Nephron (organoid): ENCODE measurements at regions not wholly inside any gene's neighbourhood (a gene's known extent, or its start where the extent isn't known, plus 50 kb on each side); places are given as distances from the start of the nearest gene placed in this dataset.

Source experiments
- H3K27ac Mint-ChIP-seq, 3 experiments: 2 replicates each; pipeline ENCODE4 v1.8.0; 2020; ENCODE audit warnings: mixed read lengths in 3 of 3, mild to moderate bottlenecking in 2 of 3, moderate library complexity in 1 of 3
- H3K27me3 Mint-ChIP-seq: 2 replicates; pipeline ENCODE4 v1.8.0; 2021; ENCODE audit warnings: low read depth, mild to moderate bottlenecking, moderate library complexity, mixed read lengths
- H3K36me3 Mint-ChIP-seq: 2 replicates; pipeline ENCODE4 v1.8.0; 2020; ENCODE audit warnings: low read depth, mixed read lengths
- H3K4me1 Mint-ChIP-seq: 2 replicates; pipeline ENCODE4 v1.8.0; 2020; ENCODE audit warnings: mixed read lengths
- H3K4me3 Mint-ChIP-seq, 3 experiments: 2 replicates each; pipeline ENCODE4 v1.8.0; 2020; ENCODE audit warnings: mild to moderate bottlenecking in 3 of 3, mixed read lengths in 3 of 3, moderate library complexity in 2 of 3
- H3K9me3 Mint-ChIP-seq: 2 replicates; pipeline ENCODE4 v1.8.0; 2020; ENCODE audit warnings: mixed read lengths
- TF ChIP-seq, protein P1 (sequence below), 3 experiments: fragments of 200-600 bp; sonication (generic); IDR thresholded peaks; one replicate each; pipeline ENCODE4 v1.5.0; 2021; ENCODE audit warnings: antibody characterized with exemption in 3 of 3; ENCODE audit not compliant: unreplicated experiment in 3 of 3

GRCh38 chr7:21359163-21359562, 68.7 kb upstream of the SP4 start:
- Mint-ChIP-seq H3K4me3 (no peak overlapping the region), H3K27ac (no peak overlapping the region), H3K4me1 (no peaks in the 10 kb centered on the region), H3K36me3 (no peaks in the 10 kb centered on the region), H3K27me3 (no peaks in the 10 kb centered on the region), H3K9me3 (no peaks in the 10 kb centered on the region)
- TF ChIP-seq, protein P1, sequence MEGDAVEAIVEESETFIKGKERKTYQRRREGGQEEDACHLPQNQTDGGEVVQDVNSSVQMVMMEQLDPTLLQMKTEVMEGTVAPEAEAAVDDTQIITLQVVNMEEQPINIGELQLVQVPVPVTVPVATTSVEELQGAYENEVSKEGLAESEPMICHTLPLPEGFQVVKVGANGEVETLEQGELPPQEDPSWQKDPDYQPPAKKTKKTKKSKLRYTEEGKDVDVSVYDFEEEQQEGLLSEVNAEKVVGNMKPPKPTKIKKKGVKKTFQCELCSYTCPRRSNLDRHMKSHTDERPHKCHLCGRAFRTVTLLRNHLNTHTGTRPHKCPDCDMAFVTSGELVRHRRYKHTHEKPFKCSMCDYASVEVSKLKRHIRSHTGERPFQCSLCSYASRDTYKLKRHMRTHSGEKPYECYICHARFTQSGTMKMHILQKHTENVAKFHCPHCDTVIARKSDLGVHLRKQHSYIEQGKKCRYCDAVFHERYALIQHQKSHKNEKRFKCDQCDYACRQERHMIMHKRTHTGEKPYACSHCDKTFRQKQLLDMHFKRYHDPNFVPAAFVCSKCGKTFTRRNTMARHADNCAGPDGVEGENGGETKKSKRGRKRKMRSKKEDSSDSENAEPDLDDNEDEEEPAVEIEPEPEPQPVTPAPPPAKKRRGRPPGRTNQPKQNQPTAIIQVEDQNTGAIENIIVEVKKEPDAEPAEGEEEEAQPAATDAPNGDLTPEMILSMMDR (IDR thresholded peaks at IDR 0.05; ENCODE audit: unreplicated experiment in 3 of 3): no peak

DNA sequence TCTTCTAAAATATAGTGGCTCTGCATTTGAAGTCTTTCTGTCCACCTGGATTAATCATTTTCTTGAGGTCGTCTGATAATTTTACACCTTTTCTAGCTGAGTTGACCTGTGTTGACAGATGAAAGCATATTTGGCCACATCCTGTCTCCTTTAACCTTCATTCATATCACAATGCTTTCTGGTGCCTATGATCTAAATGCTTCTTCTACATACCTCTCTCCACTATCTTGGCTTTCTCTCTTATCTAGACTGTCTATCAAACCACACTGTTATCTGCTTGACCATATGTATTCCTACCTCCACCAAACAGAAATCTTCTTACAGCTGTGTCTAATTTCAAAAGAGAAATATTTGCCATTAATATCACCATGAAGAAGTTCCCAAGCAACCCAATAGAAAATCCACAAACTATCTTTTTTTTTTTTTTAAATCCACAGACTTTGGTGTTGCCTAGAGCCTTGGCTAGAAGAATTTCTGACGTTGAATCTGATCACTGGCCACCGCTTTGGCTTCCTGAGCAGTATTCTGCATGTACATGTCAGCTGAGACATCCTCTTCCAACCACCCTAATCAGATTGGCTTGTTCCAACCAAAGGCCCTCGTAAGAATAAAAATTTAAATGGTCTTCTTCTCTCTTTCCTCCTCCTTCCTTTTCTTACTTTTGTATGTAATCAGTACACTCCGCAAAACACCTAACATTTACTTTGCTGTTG, 66.3 kb upstream of the SP4 start:
- Mint-ChIP-seq H3K4me3 (no peak overlapping the region), H3K36me3 (no peaks in the 10 kb centered on the region)

DNA sequence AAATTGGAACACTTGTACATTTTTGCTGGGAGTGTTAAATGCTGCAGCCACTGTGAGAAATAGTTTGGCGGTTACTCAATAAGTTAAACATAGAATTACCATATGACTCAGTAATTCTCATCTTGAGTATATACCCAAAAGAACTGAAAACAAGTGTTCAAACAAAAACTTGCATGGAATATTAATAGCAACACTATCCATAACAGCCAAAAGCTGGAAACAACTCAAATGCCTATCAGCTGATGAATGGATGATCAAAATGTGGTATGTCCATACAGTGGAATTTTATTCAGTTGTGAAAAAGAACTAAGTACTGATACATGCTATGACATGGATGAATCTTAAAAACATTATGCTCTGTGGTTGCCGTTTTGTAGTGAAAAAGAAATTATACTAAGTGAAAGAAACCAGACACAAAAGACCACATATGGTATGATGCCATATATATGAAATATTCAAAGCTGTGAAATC, 63.0 kb upstream of the SP4 start:
- Mint-ChIP-seq H3K4me1 (no peaks in the 10 kb centered on the region), H3K27me3 (no peaks in the 10 kb centered on the region), H3K36me3 (no peaks in the 10 kb centered on the region), H3K27ac (no peak overlapping the region), H3K9me3 (no peaks in the 10 kb centered on the region), H3K4me3 (no peak overlapping the region)
- TF ChIP-seq, protein P1 (IDR thresholded peaks at IDR 0.05; ENCODE audit: unreplicated experiment in 3 of 3): no peak

More for the DNA sequence above, 66.3 kb upstream of the SP4 start:
- H3K27me3 Mint-ChIP-seq: no peaks in the 10 kb centered on the region
- H3K27ac Mint-ChIP-seq: no peak overlapping the region
- no peaks in the 10 kb centered on the region for H3K9me3 Mint-ChIP-seq
- TF ChIP-seq, protein P1 (IDR thresholded peaks at IDR 0.05; ENCODE audit: unreplicated experiment in 3 of 3): no peak
- H3K4me1 Mint-ChIP-seq: no peaks in the 10 kb centered on the region

DNA sequence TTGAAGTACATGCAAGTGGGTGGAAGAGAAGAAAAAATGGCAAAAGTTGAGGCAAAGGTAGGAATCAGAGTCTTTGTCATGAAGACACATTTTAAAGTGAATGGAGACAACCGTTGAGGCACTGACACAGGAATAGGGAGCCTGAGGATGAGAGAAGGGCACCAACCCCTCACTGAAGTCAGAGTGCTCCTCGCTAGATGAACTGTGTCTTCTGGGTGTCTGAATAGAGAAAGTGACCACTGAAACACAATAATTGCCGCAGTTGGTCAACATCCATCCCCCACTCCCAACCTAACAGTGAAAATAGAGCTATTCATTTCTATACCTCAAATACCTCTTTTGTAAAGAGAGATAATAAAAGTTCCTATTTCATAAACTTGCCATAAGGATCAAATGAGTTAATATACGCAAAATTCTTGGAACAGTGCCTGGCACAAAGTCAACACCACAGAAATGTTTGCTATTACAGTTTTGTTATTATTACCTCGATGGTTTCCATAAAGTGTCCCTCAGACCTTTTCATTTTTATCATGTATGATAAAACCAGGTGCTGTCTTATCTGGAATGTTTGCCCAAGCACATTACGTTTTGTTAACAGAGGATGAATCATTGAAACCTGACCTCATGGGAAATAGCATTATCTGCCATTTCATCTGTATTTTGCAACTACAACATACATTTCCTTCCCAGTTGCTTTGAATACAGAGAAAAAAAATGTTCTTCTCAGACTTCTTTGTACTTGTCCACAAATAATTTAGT, 61.8 kb upstream of the SP4 start:
- H3K4me3 Mint-ChIP-seq: no peak overlapping the region
- no peaks in the 10 kb centered on the region for H3K27me3 Mint-ChIP-seq
- H3K36me3 Mint-ChIP-seq: no peaks in the 10 kb centered on the region
- TF ChIP-seq, protein P1 (IDR thresholded peaks at IDR 0.05; ENCODE audit: unreplicated experiment in 3 of 3): no peak
- no peaks in the 10 kb centered on the region for H3K9me3 Mint-ChIP-seq
- H3K4me1 Mint-ChIP-seq: no peaks in the 10 kb centered on the region
- no peak overlapping the region for H3K27ac Mint-ChIP-seq

- no peak overlapping the region for H3K27ac Mint-ChIP-seq
- TF ChIP-seq, protein P1 (IDR thresholded peaks at IDR 0.05; ENCODE audit: unreplicated experiment in 3 of 3): no peak
- no peaks in the 10 kb centered on the region for H3K36me3 Mint-ChIP-seq
- H3K27me3 Mint-ChIP-seq: no peaks in the 10 kb centered on the region
- H3K4me1 Mint-ChIP-seq: no peaks in the 10 kb centered on the region
- H3K4me3 Mint-ChIP-seq: no peak overlapping the region
- H3K9me3 Mint-ChIP-seq: no peaks in the 10 kb centered on the region
Measured at GRCh38 chr7:21367081-21367480, 60.8 kb upstream of the SP4 start.
